Stimulated activated naive CD8-positive, alpha-beta T cell treated with anti-CD3 and anti-CD28 coated beads, Interleukin-15, amount 100 ng/mL, for 72 hours (primary cell): ENCODE measurements at regions not wholly inside any gene's neighbourhood (a gene's known extent, or its start where the extent isn't known, plus 50 kb on each side); places are given as distances from the start of the nearest gene placed in this dataset.

Source experiments
- ATAC-seq: fragments of 150-1000 bp; cut with Tn5 transposase; 2 replicates; pipeline ENCODE4 v1.10.0; 2021; ENCODE audit warnings: mild to moderate bottlenecking, moderate library complexity
- DNase-seq, 2 donors: peaks; one replicate each; pipeline ENCODE4 v3.0.0; 2021 to 2022
- H3K27ac Mint-ChIP-seq, 2 donors: one replicate each; pipeline ENCODE4 v1.8.0; 2022; ENCODE audit warnings: mild to moderate bottlenecking in 2 of 2, mixed read lengths in 2 of 2, moderate library complexity in 2 of 2
- H3K27me3 Mint-ChIP-seq: one replicate; pipeline ENCODE4 v1.8.0; 2022; ENCODE audit warnings: mixed read lengths
- H3K4me1 Mint-ChIP-seq: one replicate; pipeline ENCODE4 v1.8.0; 2022; ENCODE audit warnings: mild to moderate bottlenecking, mixed read lengths
- H3K4me3 Mint-ChIP-seq, 2 donors: one replicate each; pipeline ENCODE4 v1.8.0; 2022; ENCODE audit warnings: mild to moderate bottlenecking in 2 of 2, mixed read lengths in 2 of 2, moderate library complexity in 1 of 2
- H3K9me3 Mint-ChIP-seq, 2 donors: one replicate each; pipeline ENCODE4 v1.8.0; 2022; ENCODE audit warnings: mixed read lengths in 2 of 2

GRCh38 chr4:18881556-18881955 is 860.0 kb upstream of the LCORL start:
- no peak overlapping the region for H3K27ac Mint-ChIP-seq
- DNase-seq, result no peak
- H3K4me3 Mint-ChIP-seq, result no peak overlapping the region
- ATAC-seq, result no peak
- no peaks in the 10 kb centered on the region for H3K27me3 Mint-ChIP-seq
- H3K4me1 Mint-ChIP-seq, result no peaks in the 10 kb centered on the region
- peaks cover 11 to 14% of the 10 kb centered on the region in 2 donors for H3K9me3 Mint-ChIP-seq

GRCh38 chr4:18880871-18881270 is 859.3 kb upstream of the LCORL start:
- peaks cover 11 to 14% of the 10 kb centered on the region in 2 donors for H3K9me3 Mint-ChIP-seq
- H3K4me3 Mint-ChIP-seq, result no peak overlapping the region
- H3K27me3 Mint-ChIP-seq, result no peaks in the 10 kb centered on the region
- no peaks in the 10 kb centered on the region for H3K4me1 Mint-ChIP-seq
- DNase-seq (no peak), ATAC-seq (no peak)
- no peak overlapping the region for H3K27ac Mint-ChIP-seq

- no peak overlapping the region for H3K4me3 Mint-ChIP-seq
- no peak overlapping the region for H3K27ac Mint-ChIP-seq
- H3K9me3 Mint-ChIP-seq, result peaks cover 14 to 15% of the 10 kb centered on the region in 2 donors
- ATAC-seq, result no peak
- no peaks in the 10 kb centered on the region for H3K4me1 Mint-ChIP-seq
- H3K27me3 Mint-ChIP-seq, result no peaks in the 10 kb centered on the region
- no peak for DNase-seq
These were observed 857.0 kb upstream of the LCORL start for GRCh38 chr4:18878561-18878960.

- peak overlapping the region in 1 of 2 donors; percentile 20 for H3K27ac Mint-ChIP-seq
- H3K9me3 Mint-ChIP-seq, result peaks cover 3 to 7% of the 10 kb centered on the region in 2 donors
- DNase-seq (no peak), ATAC-seq (no peak)
- no peak overlapping the region for H3K4me3 Mint-ChIP-seq
- no peaks in the 10 kb centered on the region for H3K27me3 Mint-ChIP-seq
- no peaks in the 10 kb centered on the region for H3K4me1 Mint-ChIP-seq
These were observed 847.6 kb upstream of the LCORL start for GRCh38 chr4:18869166-18869565.

- Mint-ChIP-seq H3K9me3 (peaks cover 5 to 13% of the 10 kb centered on the region in 2 donors), H3K27me3 (no peaks in the 10 kb centered on the region), H3K4me1 (no peaks in the 10 kb centered on the region), H3K4me3 (no peak overlapping the region), H3K27ac (no peak overlapping the region)
- ATAC-seq (no peak), DNase-seq (no peak)
These were observed 839.4 kb upstream of the LCORL start for GRCh38 chr4:18860836-18861530.

- H3K27me3 Mint-ChIP-seq, result no peaks in the 10 kb centered on the region
- H3K4me3 Mint-ChIP-seq, result no peak overlapping the region
- H3K9me3 Mint-ChIP-seq, result peaks cover 11 to 17% of the 10 kb centered on the region in 2 donors
- H3K4me1 Mint-ChIP-seq, result no peaks in the 10 kb centered on the region
- no peak overlapping the region for H3K27ac Mint-ChIP-seq
- DNase-seq (no peak), ATAC-seq (no peak)
These were observed 837.9 kb upstream of the LCORL start for GRCh38 chr4:18859468-18859867.

GRCh38 chr4:18858229-18858922 is 836.8 kb upstream of the LCORL start:
- H3K27ac Mint-ChIP-seq, result no peak overlapping the region

GRCh38 chr4:18850867-18851266 is 829.3 kb upstream of the LCORL start:
- H3K9me3 Mint-ChIP-seq, result peaks cover 20% of the 10 kb centered on the region in 2 donors
- H3K4me3 Mint-ChIP-seq, result no peak overlapping the region
- DNase-seq, result no peak
- no peak for ATAC-seq
- no peaks in the 10 kb centered on the region for H3K27me3 Mint-ChIP-seq
- H3K27ac Mint-ChIP-seq, result no peak overlapping the region
- no peaks in the 10 kb centered on the region for H3K4me1 Mint-ChIP-seq

More at GRCh38 chr4:18858229-18858922, 836.8 kb upstream of the LCORL start:
- no peak for DNase-seq
- Mint-ChIP-seq H3K9me3 (peaks cover 11 to 13% of the 10 kb centered on the region in 2 donors), H3K27me3 (no peaks in the 10 kb centered on the region), H3K4me1 (no peaks in the 10 kb centered on the region), H3K4me3 (no peak overlapping the region)
- ATAC-seq, result no peak

- H3K27ac Mint-ChIP-seq, result no peak overlapping the region
- DNase-seq (no peak), ATAC-seq (no peak)
- no peaks in the 10 kb centered on the region for H3K4me1 Mint-ChIP-seq
- no peak overlapping the region for H3K4me3 Mint-ChIP-seq
- H3K9me3 Mint-ChIP-seq, result peaks cover 18 to 22% of the 10 kb centered on the region in 2 donors
- no peaks in the 10 kb centered on the region for H3K27me3 Mint-ChIP-seq
These were observed 825.8 kb upstream of the LCORL start for GRCh38 chr4:18847249-18847890.

GRCh38 chr4:18846313-18846712 is 824.8 kb upstream of the LCORL start:
- no peak for ATAC-seq
- H3K27ac Mint-ChIP-seq, result no peak overlapping the region
- H3K27me3 Mint-ChIP-seq, result no peaks in the 10 kb centered on the region
- no peak overlapping the region for H3K4me3 Mint-ChIP-seq
- peaks cover 18 to 22% of the 10 kb centered on the region in 2 donors for H3K9me3 Mint-ChIP-seq
- H3K4me1 Mint-ChIP-seq, result no peaks in the 10 kb centered on the region
- DNase-seq, result no peak

- H3K4me3 Mint-ChIP-seq, result no peak overlapping the region
- H3K27me3 Mint-ChIP-seq, result no peaks in the 10 kb centered on the region
- no peak overlapping the region for H3K27ac Mint-ChIP-seq
- H3K9me3 Mint-ChIP-seq, result peaks cover 13 to 19% of the 10 kb centered on the region in 2 donors
- ATAC-seq, result no peak
- no peaks in the 10 kb centered on the region for H3K4me1 Mint-ChIP-seq
- DNase-seq, result no peak
These were observed 823.2 kb upstream of the LCORL start for GRCh38 chr4:18844726-18845125.

- no peak overlapping the region for H3K4me3 Mint-ChIP-seq
- H3K4me1 Mint-ChIP-seq, result no peaks in the 10 kb centered on the region
- H3K27ac Mint-ChIP-seq, result no peak overlapping the region
- H3K9me3 Mint-ChIP-seq, result peaks cover 11 to 15% of the 10 kb centered on the region in 2 donors
- DNase-seq, result no peak
- H3K27me3 Mint-ChIP-seq, result no peaks in the 10 kb centered on the region
- no peak for ATAC-seq
These were observed 820.9 kb upstream of the LCORL start for GRCh38 chr4:18842431-18842830.

GRCh38 chr4:18840481-18840880 is 818.9 kb upstream of the LCORL start:
- Mint-ChIP-seq H3K9me3 (peaks cover 8 to 15% of the 10 kb centered on the region in 2 donors), H3K4me1 (no peaks in the 10 kb centered on the region), H3K27ac (no peak overlapping the region), H3K27me3 (no peaks in the 10 kb centered on the region), H3K4me3 (no peak overlapping the region)
- no peak for ATAC-seq
- DNase-seq, result no peak

GRCh38 chr4:18816228-18816895 is 794.8 kb upstream of the LCORL start:
- H3K4me1 Mint-ChIP-seq, result no peaks in the 10 kb centered on the region
- no peaks in the 10 kb centered on the region for H3K27me3 Mint-ChIP-seq
- no peak overlapping the region for H3K27ac Mint-ChIP-seq
- no peak overlapping the region for H3K4me3 Mint-ChIP-seq
- no peak for DNase-seq
- no peaks in the 10 kb centered on the region for H3K9me3 Mint-ChIP-seq
- ATAC-seq, result no peak

- H3K4me1 Mint-ChIP-seq, result no peaks in the 10 kb centered on the region
- no peaks in the 10 kb centered on the region for H3K9me3 Mint-ChIP-seq
- no peak overlapping the region for H3K27ac Mint-ChIP-seq
- ATAC-seq, result no peak
- no peaks in the 10 kb centered on the region for H3K27me3 Mint-ChIP-seq
- DNase-seq, result no peak
- no peak overlapping the region for H3K4me3 Mint-ChIP-seq
These were observed 794.2 kb upstream of the LCORL start for GRCh38 chr4:18815779-18816173.
